GM12874 (cell line): ENCODE measurements at regions not wholly inside any gene's neighbourhood (a gene's known extent, or its start where the extent isn't known, plus 50 kb on each side); places are given as distances from the start of the nearest gene placed in this dataset.

Source experiments
- CTCF ChIP-seq: IDR thresholded peaks from 2 replicates; pipeline ENCODE4 v1.5.1; 2011; ENCODE audit warnings: low read depth, mild to moderate bottlenecking, control low read depth, low read length, moderate library complexity; ENCODE audit not compliant: insufficient read depth

GRCh38 chr2:239621611-239622010, 220.8 kb upstream of the HDAC4 start:
- no peak for TF ChIP-seq CTCF

- TF ChIP-seq CTCF, result no peak
These were observed 218.5 kb upstream of the HDAC4 start for GRCh38 chr2:239619369-239619768.

- no peak for TF ChIP-seq CTCF
These were observed 215.9 kb upstream of the HDAC4 start for GRCh38 chr2:239616729-239617128.

- TF ChIP-seq CTCF, result no peak
These were observed 211.3 kb upstream of the HDAC4 start for GRCh38 chr2:239612133-239612532.

- TF ChIP-seq CTCF, result no peak
These were observed 210.5 kb upstream of the HDAC4 start for GRCh38 chr2:239611222-239611795.

- TF ChIP-seq CTCF, result no peak
These were observed 209.8 kb upstream of the HDAC4 start for GRCh38 chr2:239610457-239611221.

- TF ChIP-seq CTCF, result no peak
These were observed 208.9 kb upstream of the HDAC4 start for GRCh38 chr2:239609607-239610310.
